ENCODE measurements at regions not wholly inside any gene's neighbourhood (a gene's known extent, or its start where the extent isn't known, plus 50 kb on each side); places are given as distances from the start of the nearest gene placed in this dataset.

GRCh38 chr3:177306252-177306651 is 109.0 kb upstream of the TBL1XR1 start:
- H3K27me3 ChIP-seq (ENCODE audit: control insufficient read depth in 2 of 2, insufficient read depth in 2 of 2, low read length in 2 of 2) = no peaks in the 10 kb centered on the region
- peak; percentile 21 for FAIRE-seq
- no peak overlapping the region for H3K4me3 ChIP-seq (replicated peaks in 1 of 3; ENCODE audit: insufficient read depth in 1 of 3, low read depth in 1 of 3, low read length in 3 of 3)
- no peaks in the 10 kb centered on the region for H3K9me1 ChIP-seq (replicated peaks; ENCODE audit: control insufficient read depth, extremely low read depth, insufficient read depth, low read length)
- no peaks in the 10 kb centered on the region for H4K20me1 ChIP-seq (replicated peaks; ENCODE audit: control insufficient read depth, extremely low read depth, insufficient read depth, low read length)
- no peaks in the 10 kb centered on the region for H3K36me3 ChIP-seq (ENCODE audit: control insufficient read depth in 2 of 2, extremely low read depth in 1 of 2, insufficient read depth in 2 of 2, low read length in 2 of 2)
- H3K9ac ChIP-seq (replicated peaks; ENCODE audit: extremely low read depth, insufficient read depth, low read length) = peak overlapping the region; percentile 3
- no peak overlapping the region for H3K27ac ChIP-seq (ENCODE audit: insufficient read depth, low read depth, low read length)
- ChIA-PET POLR2A (no interaction called here), CTCF (no interaction called here)
- dilution Hi-C loops (cut with MboI; ENCODE audit: extremely low pct_ligation_motif_present, low sequenced_read_pairs) (no loop called here), intact Hi-C loops (cut with micrococcal nuclease) (loop anchor here (1.0 kb wide), 1 partner anchor 52 kb away; no protein-coding TSS in a partner anchor)
- peak; percentile 72 for DNase-seq (ENCODE audit: low read depth, low spot score)
- no peaks in the 10 kb centered on the region for H3K9me3 ChIP-seq (replicated peaks; ENCODE audit: control insufficient read depth, insufficient read depth, low read length)
- TF ChIP-seq MYC (IDR thresholded peaks at IDR 0.05; ENCODE audit: low read depth, low read length) (no peak), FOS (IDR thresholded peaks at IDR 0.05; ENCODE audit: borderline replicate concordance, insufficient read depth, low read length) (peak; percentile 35)
- BruUV-seq (replicated peaks) = no TSS peak
- H2AFZ ChIP-seq (ENCODE audit: low read depth, low read length) = no peak overlapping the region
- peak overlapping the region; percentile 17 for H3K4me2 ChIP-seq (ENCODE audit: insufficient read depth, low read length)
- H3K79me2 ChIP-seq (ENCODE audit: control insufficient read depth, insufficient read depth, low read length) = no peaks in the 10 kb centered on the region
- H3K4me1 ChIP-seq (ENCODE audit: control insufficient read depth, extremely low read depth, insufficient read depth, low read length) = peaks cover 6% of the 10 kb centered on the region

GRCh38 chr3:177307391-177307790 is 110.1 kb upstream of the TBL1XR1 start:
- TF ChIP-seq POLR2AphosphoS5 (IDR thresholded peaks at IDR 0.05; ENCODE audit: insufficient read depth, low read depth, low read length) = no peak
- no peak for TF ChIP-seq CTCF (IDR thresholded peaks at IDR 0.05; ENCODE audit: extremely low read depth in 1 of 2, insufficient read depth in 1 of 2, low read depth in 1 of 2, low read length in 2 of 2)
- TF ChIP-seq POLR2A (IDR thresholded peaks at IDR 0.05; ENCODE audit: low read depth, low read length) = no peak
- no peak for TF ChIP-seq FOS (IDR thresholded peaks at IDR 0.05; ENCODE audit: borderline replicate concordance, insufficient read depth, low read length)
- no peak for TF ChIP-seq MAX (IDR thresholded peaks at IDR 0.05; ENCODE audit: insufficient read depth, insufficient read length)
- no peak for TF ChIP-seq EZH2 (IDR thresholded peaks at IDR 0.05; ENCODE audit: borderline replicate concordance, low read depth, low read length, severe bottlenecking)
- no peak for TF ChIP-seq JUN (IDR thresholded peaks at IDR 0.05; ENCODE audit: borderline replicate concordance, insufficient read depth, insufficient read length, low read depth)
- TF ChIP-seq GATA2 (IDR thresholded peaks at IDR 0.05; ENCODE audit: insufficient read depth, insufficient read length, low read depth, low read length) = no peak
- no peak for TF ChIP-seq MYC (IDR thresholded peaks at IDR 0.05; ENCODE audit: low read depth, low read length)
- Histone ChIP-seq H3K79me2 (ENCODE audit: control insufficient read depth, insufficient read depth, low read length) (no peaks in the 10 kb centered on the region), H4K20me1 (replicated peaks; ENCODE audit: control insufficient read depth, extremely low read depth, insufficient read depth, low read length) (no peaks in the 10 kb centered on the region), H3K9me1 (replicated peaks; ENCODE audit: control insufficient read depth, extremely low read depth, insufficient read depth, low read length) (no peaks in the 10 kb centered on the region), H3K4me3 (replicated peaks in 1 of 3; ENCODE audit: insufficient read depth in 1 of 3, low read depth in 1 of 3, low read length in 3 of 3) (no peak overlapping the region), H3K4me2 (ENCODE audit: insufficient read depth, low read length) (no peak overlapping the region), H2AFZ (ENCODE audit: low read depth, low read length) (no peak overlapping the region), H3K4me1 (ENCODE audit: control insufficient read depth, extremely low read depth, insufficient read depth, low read length) (peaks cover 6% of the 10 kb centered on the region), H3K36me3 (ENCODE audit: control insufficient read depth in 2 of 2, extremely low read depth in 1 of 2, insufficient read depth in 2 of 2, low read length in 2 of 2) (no peaks in the 10 kb centered on the region), H3K27me3 (ENCODE audit: control insufficient read depth in 2 of 2, insufficient read depth in 2 of 2, low read length in 2 of 2) (no peaks in the 10 kb centered on the region), H3K9me3 (replicated peaks; ENCODE audit: control insufficient read depth, insufficient read depth, low read length) (no peaks in the 10 kb centered on the region), H3K9ac (replicated peaks; ENCODE audit: extremely low read depth, insufficient read depth, low read length) (no peak overlapping the region), H3K27ac (ENCODE audit: insufficient read depth, low read depth, low read length) (no peak overlapping the region)
- dilution Hi-C loops (cut with MboI; ENCODE audit: extremely low pct_ligation_motif_present, low sequenced_read_pairs) (no loop called here), intact Hi-C loops (cut with micrococcal nuclease) (no loop called here)
- POLR2A ChIA-PET = no interaction called here
- CTCF ChIA-PET = no interaction called here
- DNase-seq (ENCODE audit: low read depth, low spot score) (no peak), FAIRE-seq (no peak)
- no TSS peak for BruUV-seq (replicated peaks)
